WTC11 (cell line): ENCODE measurements at regions not wholly inside any gene's neighbourhood (a gene's known extent, or its start where the extent isn't known, plus 50 kb on each side); places are given as distances from the start of the nearest gene placed in this dataset.

Experiments
- ATAC-seq: fragments of 200-7000 bp; cut with Tn5 transposase; 2 replicates; pipeline ENCODE4 v1.10.0; 2021; ENCODE audit warnings: mild to moderate bottlenecking, moderate library complexity
- CTCF ChIA-PET: fragments of 300-600 bp; sonication (Branson Sonifier 250); formaldehyde crosslinking; loops from one replicate; lab custom pipeline; 2021; ENCODE audit warnings: antibody characterized with exemption; lab: Charles Lee
- POLR2A ChIA-PET: fragments of 350-600 bp; sonication (Branson Sonifier 250); formaldehyde crosslinking; loops from one replicate; lab custom pipeline; 2021; ENCODE audit warnings: antibody characterized with exemption; lab: Charles Lee
- DNase-seq: peaks from one replicate; pipeline ENCODE4 v3.0.0; 2021; ENCODE audit warnings: low spot score
- H3K27ac Mint-ChIP-seq: 2 replicates; pipeline ENCODE4 v1.8.0; 2021; ENCODE audit warnings: mixed read lengths
- H3K27me3 Mint-ChIP-seq: 2 replicates; pipeline ENCODE4 v1.8.0; 2021; ENCODE audit warnings: low read depth, mild to moderate bottlenecking, moderate library complexity, mixed read lengths
- H3K36me3 Mint-ChIP-seq: 2 replicates; pipeline ENCODE4 v1.8.0; 2021; ENCODE audit warnings: mixed read lengths
- H3K4me1 Mint-ChIP-seq: 2 replicates; pipeline ENCODE4 v1.8.0; 2022; ENCODE audit warnings: mixed read lengths
- H3K4me3 Mint-ChIP-seq: 2 replicates; pipeline ENCODE4 v1.8.0; 2021; ENCODE audit warnings: mild to moderate bottlenecking, moderate library complexity, mixed read lengths
- H3K9me3 Mint-ChIP-seq: 2 replicates; pipeline ENCODE4 v1.8.0; 2021; ENCODE audit warnings: mixed read lengths
- ATF1 ChIP-seq: sonication (generic); formaldehyde crosslinking; IDR thresholded peaks from 2 replicates; pipeline ENCODE4 v1.8.1; 2023; ENCODE audit warnings: mild to moderate bottlenecking, moderate library complexity, missing genetic modification reagents
- ATF2 ChIP-seq: sonication (generic); formaldehyde crosslinking; IDR thresholded peaks from 2 replicates; pipeline ENCODE4 v1.8.1; 2022; ENCODE audit warnings: low read depth, missing genetic modification reagents, borderline replicate concordance
- CTCF ChIP-seq: fragments of 200-600 bp; IDR thresholded peaks from 2 replicates; pipeline ENCODE4 v1.8.0; 2022; ENCODE audit warnings: antibody characterized with exemption
- E2F4 ChIP-seq: sonication (generic); formaldehyde crosslinking; IDR thresholded peaks from 2 replicates; pipeline ENCODE4 v1.8.1; 2022; ENCODE audit warnings: low read depth, mild to moderate bottlenecking, moderate library complexity, missing genetic modification reagents, borderline replicate concordance
- FOXP1 ChIP-seq: sonication (generic); formaldehyde crosslinking; IDR thresholded peaks from 2 replicates; pipeline ENCODE4 v1.8.0; 2022; ENCODE audit warnings: missing genetic modification reagents, mild to moderate bottlenecking, moderate library complexity, borderline replicate concordance
- HMGXB4 ChIP-seq: sonication (generic); formaldehyde crosslinking; IDR thresholded peaks from 2 replicates; pipeline ENCODE4 v1.8.1; 2023; ENCODE audit warnings: mild to moderate bottlenecking, moderate library complexity, missing genetic modification reagents
- IRF2 ChIP-seq: sonication (generic); formaldehyde crosslinking; IDR thresholded peaks from 2 replicates; pipeline ENCODE4 v1.8.0; 2022; ENCODE audit warnings: low read depth, missing genetic modification reagents, borderline replicate concordance
- NFE2L1 ChIP-seq: sonication (generic); formaldehyde crosslinking; IDR thresholded peaks from 2 replicates; pipeline ENCODE4 v1.8.1; 2023; ENCODE audit warnings: missing genetic modification reagents
- PRDM15 ChIP-seq: sonication (generic); formaldehyde crosslinking; IDR thresholded peaks from 2 replicates; pipeline ENCODE4 v1.8.0; 2022; ENCODE audit warnings: missing genetic modification reagents
- SP1 ChIP-seq: sonication (generic); formaldehyde crosslinking; conservative IDR thresholded peaks from 2 replicates; pipeline ENCODE4 v1.8.1; 2022; ENCODE audit warnings: missing genetic modification reagents
- TEAD4 ChIP-seq: sonication (generic); formaldehyde crosslinking; IDR thresholded peaks from 2 replicates; pipeline ENCODE4 v1.8.0; 2022; ENCODE audit warnings: mild to moderate bottlenecking, missing genetic modification reagents
- ZBTB21 ChIP-seq: sonication (generic); formaldehyde crosslinking; IDR thresholded peaks from 2 replicates; pipeline ENCODE4 v1.8.1; 2023; ENCODE audit warnings: mild to moderate bottlenecking, missing genetic modification reagents, borderline replicate concordance
- ZMAT4 ChIP-seq: fragments of 250-450 bp; sonication (Bioruptor Pico); IDR thresholded peaks from 2 replicates; pipeline ENCODE4 v1.9.0; 2021; ENCODE audit warnings: mild to moderate bottlenecking
- ZNF263 ChIP-seq: sonication (generic); formaldehyde crosslinking; IDR thresholded peaks from 2 replicates; pipeline ENCODE4 v1.8.1; 2022; ENCODE audit warnings: low read depth, mild to moderate bottlenecking, moderate library complexity, missing genetic modification reagents

GRCh38 chr4:25484243-25484721 is 107.2 kb downstream of the ANAPC4 start:
- ChIA-PET POLR2A (no interaction called here), CTCF (interaction anchor here (1.4 to 1.5 kb wide), 2 partner anchors 47 to 308 kb away, joined by 3 read pairs; no protein-coding TSS in a partner anchor)
- H3K27ac Mint-ChIP-seq = no peak overlapping the region
- ATAC-seq = no peak
- no peak overlapping the region for H3K4me3 Mint-ChIP-seq
- peaks cover 67% of the 10 kb centered on the region for H3K27me3 Mint-ChIP-seq
- peaks cover 26% of the 10 kb centered on the region for H3K9me3 Mint-ChIP-seq
- DNase-seq = no peak
- H3K36me3 Mint-ChIP-seq = peaks cover 21% of the 10 kb centered on the region
- TF ChIP-seq ATF2 (CRISPR knock-in tag) (no peak), ZBTB21 (CRISPR knock-in tag) (no peak), FOXP1 (CRISPR knock-in tag) (no peak), ZNF263 (CRISPR knock-in tag) (no peak), NFE2L1 (CRISPR knock-in tag) (no peak)
- H3K4me1 Mint-ChIP-seq = peaks cover 54% of the 10 kb centered on the region

- no peak overlapping the region for H3K4me3 Mint-ChIP-seq
- peaks cover 21% of the 10 kb centered on the region for H3K36me3 Mint-ChIP-seq
- H3K4me1 Mint-ChIP-seq = peaks cover 54% of the 10 kb centered on the region
- no peak for TF ChIP-seq PRDM15 (CRISPR knock-in tag)
- TF ChIP-seq ATF2 (CRISPR knock-in tag) = no peak
- TF ChIP-seq SP1 = no peak
- no peak for TF ChIP-seq ATF1 (CRISPR knock-in tag)
- TF ChIP-seq TEAD4 (CRISPR knock-in tag) = no peak
- TF ChIP-seq HMGXB4 (CRISPR knock-in tag) = no peak
- no peak for TF ChIP-seq ZMAT4 (CRISPR knock-in tag)
- TF ChIP-seq E2F4 = no peak
- TF ChIP-seq IRF2 = no peak
- TF ChIP-seq CTCF = no peak
- TF ChIP-seq, all 79 proteins: peak for 0
- no peak for DNase-seq
- ChIA-PET CTCF (interaction anchor here (0.7 kb wide), 1 partner anchor 37 kb away, joined by 4 read pairs; no protein-coding TSS in a partner anchor), POLR2A (no interaction called here)
- Mint-ChIP-seq H3K27me3 (peaks cover 63% of the 10 kb centered on the region), H3K9me3 (peaks cover 23% of the 10 kb centered on the region), H3K27ac (no peak overlapping the region)
- ATAC-seq = no peak
Observed at GRCh38 chr4:25485104-25485503, 108.0 kb downstream of the ANAPC4 start.
